ENCODE measurements at regions not wholly inside any gene's neighbourhood (a gene's known extent, or its start where the extent isn't known, plus 50 kb on each side); places are given as distances from the start of the nearest gene placed in this dataset.

GRCh38 chr1:30011970-30012369 is 711.4 kb downstream of the MATN1 start:
- TF ChIP-seq CTCF (IDR thresholded peaks at IDR 0.05) (no peak), POLR2A (IDR thresholded peaks at IDR 0.05) (no peak)

Measured in upper lobe of left lung (tissue), 4 donors.